Rectal smooth muscle tissue (tissue), 1 donor: ENCODE measurements at regions not wholly inside any gene's neighbourhood (a gene's known extent, or its start where the extent isn't known, plus 50 kb on each side); places are given as distances from the start of the nearest gene placed in this dataset.

Experiments
- H3K27ac ChIP-seq: one replicate; pipeline ENCODE4 v1.7.0; 2013; ENCODE audit warnings: low read depth, low read length, inconsistent platforms
- H3K27me3 ChIP-seq: one replicate; pipeline ENCODE4 v1.7.0; 2013; ENCODE audit warnings: low read length; ENCODE audit not compliant: control insufficient read depth, insufficient read depth
- H3K36me3 ChIP-seq: one replicate; pipeline ENCODE4 v1.7.0; 2013; ENCODE audit warnings: low read length; ENCODE audit not compliant: control insufficient read depth, insufficient read depth
- H3K4me1 ChIP-seq: one replicate; pipeline ENCODE4 v1.7.0; 2013; ENCODE audit warnings: low read length; ENCODE audit not compliant: control insufficient read depth, insufficient read depth
- H3K4me3 ChIP-seq: one replicate; pipeline ENCODE4 v1.7.0; 2013; ENCODE audit warnings: low read length
- H3K9ac ChIP-seq: one replicate; pipeline ENCODE4 v1.7.0; 2013; ENCODE audit warnings: low read length

DNA sequence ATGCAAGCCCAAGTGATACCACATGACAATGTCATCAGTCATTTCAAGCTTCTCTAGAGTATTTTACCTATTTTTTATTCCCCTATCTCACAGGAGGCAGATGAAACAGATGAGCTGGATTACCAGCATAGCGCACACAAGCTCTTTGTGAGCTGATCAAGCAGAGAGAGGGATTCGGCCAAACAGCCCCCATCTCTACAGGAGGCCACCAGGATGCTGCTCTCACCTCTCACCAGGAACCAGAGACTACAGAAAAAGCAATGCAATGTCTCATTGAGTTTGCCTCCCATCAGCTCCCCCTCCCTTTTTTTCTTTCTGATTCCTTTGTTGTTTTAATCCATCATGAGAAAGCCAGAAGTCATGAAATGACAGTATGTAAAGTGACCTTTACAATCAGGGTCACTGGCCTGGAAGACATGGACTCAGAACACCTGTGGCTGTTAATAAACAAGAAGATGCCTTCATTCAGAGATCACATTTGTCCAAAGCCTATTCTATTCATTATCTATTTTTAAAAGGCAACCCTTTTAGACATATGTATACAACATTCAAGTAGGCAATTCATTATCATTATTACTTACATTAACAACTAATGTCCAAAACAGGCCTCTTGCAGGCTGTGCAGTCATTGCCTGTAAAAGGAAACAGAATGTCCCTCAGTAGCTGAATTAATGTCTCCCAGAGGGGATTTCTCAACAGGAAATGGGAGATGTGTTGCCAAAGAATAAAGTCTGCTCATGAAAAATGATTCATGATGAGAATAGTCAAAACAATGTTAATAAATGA lies 656.6 kb downstream of the TBC1D4 start:
- no peak overlapping the region for H3K9ac ChIP-seq
- no peak overlapping the region for H3K27ac ChIP-seq
- no peaks in the 10 kb centered on the region for H3K36me3 ChIP-seq
- no peaks in the 10 kb centered on the region for H3K27me3 ChIP-seq
- no peaks in the 10 kb centered on the region for H3K4me1 ChIP-seq
- no peak overlapping the region for H3K4me3 ChIP-seq

DNA sequence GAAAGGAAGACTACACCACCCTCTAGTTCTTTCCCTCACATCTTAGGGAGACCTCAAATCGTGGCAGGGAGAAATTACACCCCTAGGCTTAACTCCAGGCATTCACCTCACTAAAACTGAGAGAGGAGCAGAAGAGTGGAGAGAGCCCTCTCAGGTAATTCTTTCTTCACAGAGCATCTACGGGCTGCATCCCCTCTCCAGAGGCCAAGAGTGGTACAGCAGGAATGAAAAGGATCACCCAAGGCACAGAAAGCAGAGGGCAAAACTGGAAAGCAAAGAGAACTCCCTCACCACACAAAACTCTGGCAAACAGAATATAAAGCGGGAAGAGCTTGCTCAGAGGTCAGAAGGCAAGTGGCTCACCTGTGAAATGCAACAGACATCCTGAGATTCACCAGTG lies 661.2 kb downstream of the TBC1D4 start:
- Histone ChIP-seq H3K36me3 (no peaks in the 10 kb centered on the region), H3K27me3 (no peaks in the 10 kb centered on the region), H3K4me1 (no peaks in the 10 kb centered on the region), H3K27ac (no peak overlapping the region), H3K4me3 (no peak overlapping the region), H3K9ac (no peak overlapping the region)

GRCh38 chr13:74819549-74819948 lies 662.4 kb downstream of the TBC1D4 start:
- no peaks in the 10 kb centered on the region for H3K4me1 ChIP-seq
- no peaks in the 10 kb centered on the region for H3K27me3 ChIP-seq
- no peak overlapping the region for H3K9ac ChIP-seq
- H3K4me3 ChIP-seq, result no peak overlapping the region
- no peak overlapping the region for H3K27ac ChIP-seq
- H3K36me3 ChIP-seq, result no peaks in the 10 kb centered on the region

- Histone ChIP-seq H3K36me3 (no peaks in the 10 kb centered on the region), H3K9ac (no peak overlapping the region), H3K27ac (no peak overlapping the region), H3K27me3 (no peaks in the 10 kb centered on the region), H3K4me3 (no peak overlapping the region), H3K4me1 (no peaks in the 10 kb centered on the region)
Observed at GRCh38 chr13:74816737-74817136, 665.2 kb downstream of the TBC1D4 start.

- no peaks in the 10 kb centered on the region for H3K4me1 ChIP-seq
- no peak overlapping the region for H3K27ac ChIP-seq
- H3K9ac ChIP-seq, result no peak overlapping the region
- no peaks in the 10 kb centered on the region for H3K27me3 ChIP-seq
- no peaks in the 10 kb centered on the region for H3K36me3 ChIP-seq
- H3K4me3 ChIP-seq, result no peak overlapping the region
Observed at GRCh38 chr13:74796157-74796556, 662.0 kb upstream of the KLF12 start.

- no peaks in the 10 kb centered on the region for H3K4me1 ChIP-seq
- H3K36me3 ChIP-seq, result no peaks in the 10 kb centered on the region
- no peaks in the 10 kb centered on the region for H3K27me3 ChIP-seq
- H3K27ac ChIP-seq, result no peak overlapping the region
- H3K4me3 ChIP-seq, result no peak overlapping the region
- no peak overlapping the region for H3K9ac ChIP-seq
Observed at GRCh38 chr13:74795526-74795925, 661.3 kb upstream of the KLF12 start.

- no peaks in the 10 kb centered on the region for H3K36me3 ChIP-seq
- no peak overlapping the region for H3K4me3 ChIP-seq
- H3K9ac ChIP-seq, result no peak overlapping the region
- H3K27ac ChIP-seq, result no peak overlapping the region
- H3K4me1 ChIP-seq, result no peaks in the 10 kb centered on the region
- H3K27me3 ChIP-seq, result no peaks in the 10 kb centered on the region
Observed at GRCh38 chr13:74794582-74794981, 660.4 kb upstream of the KLF12 start.

DNA sequence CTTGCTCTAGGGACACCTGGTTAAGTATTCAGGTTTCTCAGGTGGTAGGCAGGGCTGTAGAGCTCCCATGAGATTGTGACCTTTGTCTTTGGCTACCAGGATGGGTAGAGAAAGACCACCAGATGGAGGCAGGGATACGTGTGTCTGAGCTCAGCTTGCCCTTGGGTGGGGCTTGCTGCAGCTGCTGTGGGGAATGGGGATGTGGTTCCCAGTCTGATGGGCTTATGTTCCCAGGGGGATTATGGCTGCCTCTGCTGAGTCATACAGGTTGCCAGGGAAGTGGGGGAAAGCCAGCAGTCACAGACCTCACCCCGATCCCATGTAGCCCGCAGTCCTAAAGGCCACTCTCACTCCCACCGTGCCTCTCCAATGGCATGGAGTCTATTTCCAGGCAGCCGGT lies 659.9 kb upstream of the KLF12 start:
- Histone ChIP-seq H3K36me3 (no peaks in the 10 kb centered on the region), H3K4me1 (no peaks in the 10 kb centered on the region), H3K27ac (no peak overlapping the region), H3K27me3 (no peaks in the 10 kb centered on the region), H3K9ac (no peak overlapping the region), H3K4me3 (no peak overlapping the region)

GRCh38 chr13:74784959-74785358 lies 650.8 kb upstream of the KLF12 start:
- Histone ChIP-seq H3K4me1 (no peaks in the 10 kb centered on the region), H3K36me3 (no peaks in the 10 kb centered on the region), H3K4me3 (no peak overlapping the region), H3K27ac (no peak overlapping the region), H3K9ac (no peak overlapping the region), H3K27me3 (no peaks in the 10 kb centered on the region)

GRCh38 chr13:74778946-74779345 lies 644.7 kb upstream of the KLF12 start:
- Histone ChIP-seq H3K9ac (no peak overlapping the region), H3K27ac (no peak overlapping the region), H3K4me3 (no peak overlapping the region), H3K36me3 (no peaks in the 10 kb centered on the region), H3K27me3 (no peaks in the 10 kb centered on the region), H3K4me1 (no peaks in the 10 kb centered on the region)

DNA sequence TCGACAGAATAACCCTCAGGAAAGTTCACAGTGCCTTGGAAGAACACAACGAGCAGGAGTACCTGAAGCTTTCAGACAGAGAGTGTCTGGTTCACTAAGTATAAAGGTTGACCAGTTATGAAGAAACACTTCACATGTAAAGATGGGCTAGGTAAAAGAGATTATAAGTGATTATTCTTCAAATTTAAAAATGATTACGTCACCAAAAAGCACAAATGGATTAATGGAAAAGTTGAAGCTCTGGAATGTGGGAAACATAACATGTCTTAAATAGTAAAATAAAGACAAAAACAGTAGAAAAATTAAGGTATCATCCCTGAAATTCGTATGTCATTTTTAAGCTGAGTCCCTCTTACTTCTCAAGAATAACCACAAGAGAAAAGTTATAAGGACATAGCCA lies 643.9 kb upstream of the KLF12 start:
- Histone ChIP-seq H3K9ac (no peak overlapping the region), H3K27me3 (no peaks in the 10 kb centered on the region), H3K4me3 (no peak overlapping the region), H3K4me1 (no peaks in the 10 kb centered on the region), H3K36me3 (no peaks in the 10 kb centered on the region), H3K27ac (no peak overlapping the region)

- H3K36me3 ChIP-seq, result no peaks in the 10 kb centered on the region
- H3K27ac ChIP-seq, result no peak overlapping the region
- H3K4me1 ChIP-seq, result no peaks in the 10 kb centered on the region
- no peak overlapping the region for H3K4me3 ChIP-seq
- H3K9ac ChIP-seq, result no peak overlapping the region
- no peaks in the 10 kb centered on the region for H3K27me3 ChIP-seq
Observed at GRCh38 chr13:74774264-74774663, 640.1 kb upstream of the KLF12 start.

DNA sequence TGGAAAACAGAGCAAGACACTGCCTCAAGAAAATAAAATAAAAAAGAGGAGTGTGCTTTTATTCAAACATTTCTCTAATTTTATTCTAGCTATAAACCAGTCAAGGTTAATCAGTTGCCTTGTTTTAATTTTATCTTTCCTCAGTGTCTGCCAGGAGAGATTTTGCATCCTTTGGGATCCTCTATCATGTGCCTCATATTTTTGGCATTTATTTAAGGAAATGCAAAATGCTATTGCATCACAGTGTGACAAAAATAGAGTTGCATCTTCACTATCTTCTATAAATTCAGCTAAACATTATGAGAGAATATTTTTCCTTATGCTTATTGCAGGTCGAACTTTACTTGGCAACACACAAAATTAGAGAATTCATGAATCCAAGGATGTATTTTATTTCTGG lies 639.0 kb upstream of the KLF12 start:
- Histone ChIP-seq H3K9ac (no peak overlapping the region), H3K36me3 (no peaks in the 10 kb centered on the region), H3K4me1 (no peaks in the 10 kb centered on the region), H3K27me3 (no peaks in the 10 kb centered on the region), H3K27ac (no peak overlapping the region), H3K4me3 (no peak overlapping the region)
